ENCODE measurements at regions not wholly inside any gene's neighbourhood (a gene's known extent, or its start where the extent isn't known, plus 50 kb on each side); places are given as distances from the start of the nearest gene placed in this dataset.

DNA sequence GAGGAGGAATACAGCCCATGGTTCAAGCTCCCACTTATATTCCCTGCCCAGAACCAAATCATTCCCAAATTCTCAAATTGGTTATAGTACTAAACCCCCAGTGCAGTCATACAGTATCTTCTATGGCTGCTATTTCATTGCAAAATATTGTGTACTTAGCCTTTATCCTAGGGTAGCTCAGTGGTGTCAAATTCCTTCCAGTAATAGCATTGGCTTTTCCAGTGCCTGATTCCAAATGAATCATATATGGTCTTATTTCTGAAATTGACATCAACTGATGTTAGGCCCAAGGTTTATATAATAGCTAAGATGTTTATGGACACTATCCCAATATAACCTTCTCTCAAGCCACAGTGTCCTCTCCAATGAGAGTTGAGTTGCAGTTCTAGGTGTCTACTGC is 256.7 kb downstream of the NDUFS4 start:
- TF ChIP-seq, protein P1, sequence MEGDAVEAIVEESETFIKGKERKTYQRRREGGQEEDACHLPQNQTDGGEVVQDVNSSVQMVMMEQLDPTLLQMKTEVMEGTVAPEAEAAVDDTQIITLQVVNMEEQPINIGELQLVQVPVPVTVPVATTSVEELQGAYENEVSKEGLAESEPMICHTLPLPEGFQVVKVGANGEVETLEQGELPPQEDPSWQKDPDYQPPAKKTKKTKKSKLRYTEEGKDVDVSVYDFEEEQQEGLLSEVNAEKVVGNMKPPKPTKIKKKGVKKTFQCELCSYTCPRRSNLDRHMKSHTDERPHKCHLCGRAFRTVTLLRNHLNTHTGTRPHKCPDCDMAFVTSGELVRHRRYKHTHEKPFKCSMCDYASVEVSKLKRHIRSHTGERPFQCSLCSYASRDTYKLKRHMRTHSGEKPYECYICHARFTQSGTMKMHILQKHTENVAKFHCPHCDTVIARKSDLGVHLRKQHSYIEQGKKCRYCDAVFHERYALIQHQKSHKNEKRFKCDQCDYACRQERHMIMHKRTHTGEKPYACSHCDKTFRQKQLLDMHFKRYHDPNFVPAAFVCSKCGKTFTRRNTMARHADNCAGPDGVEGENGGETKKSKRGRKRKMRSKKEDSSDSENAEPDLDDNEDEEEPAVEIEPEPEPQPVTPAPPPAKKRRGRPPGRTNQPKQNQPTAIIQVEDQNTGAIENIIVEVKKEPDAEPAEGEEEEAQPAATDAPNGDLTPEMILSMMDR (IDR thresholded peaks at IDR 0.05), result no peak
- no peak for TF ChIP-seq POLR2A (IDR thresholded peaks at IDR 0.05)
